GM21723 (cell line): ENCODE measurements at regions not wholly inside any gene's neighbourhood (a gene's known extent, or its start where the extent isn't known, plus 50 kb on each side); places are given as distances from the start of the nearest gene placed in this dataset.
"Not testable (repeated sequence)": the region's sequence is repeated elsewhere in the genome, so short reads cannot be mapped to it uniquely, and the experiment has no call there.

Experiments used
- ATAC-seq: cut with Tn5 transposase; IDR thresholded peaks from one replicate; pipeline ENCODE4 v1.9.1; 2021; ENCODE audit warnings: mild to moderate bottlenecking, moderate library complexity; ENCODE audit not compliant: unreplicated experiment

- no peak for ATAC-seq
Measured at GRCh38 chr6:167407239-167408064, 82.6 kb downstream of the TTLL2 start.

DNA sequence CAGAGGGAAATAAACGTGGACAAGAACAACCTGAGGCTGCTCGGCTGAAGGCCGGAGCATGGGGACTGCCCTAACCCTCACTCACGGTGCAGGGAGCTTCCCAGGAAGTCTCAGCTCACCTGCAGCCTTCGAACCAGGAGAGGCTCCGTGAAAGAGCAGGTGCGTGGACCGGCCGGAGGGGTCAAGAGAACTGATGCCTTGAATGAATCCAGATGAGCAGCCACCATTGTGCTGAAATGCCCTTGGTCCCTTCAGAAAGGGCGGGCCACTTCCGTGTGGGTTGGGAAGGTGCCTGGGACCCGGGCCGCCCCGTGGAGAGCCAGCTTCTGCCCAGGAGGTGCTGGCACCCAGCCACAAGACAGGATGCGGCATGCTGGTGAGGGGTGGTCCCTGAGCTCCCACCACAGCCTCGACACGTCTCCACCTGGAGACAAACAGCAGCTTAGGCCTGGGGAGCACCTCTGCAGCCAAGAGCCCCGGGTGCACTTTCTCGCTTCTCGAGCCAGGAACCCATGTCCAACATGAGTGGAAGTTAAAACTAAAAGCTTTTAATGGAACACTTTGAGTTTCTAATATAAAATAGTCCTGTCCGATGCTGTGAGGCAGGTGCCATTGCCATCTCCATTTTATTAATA is 83.5 kb downstream of the TTLL2 start:
- ATAC-seq, result no peak

- ATAC-seq, result no peak
Measured at GRCh38 chr6:167409079-167409478, 84.2 kb downstream of the TTLL2 start.

- ATAC-seq, result no peak
Measured at GRCh38 chr6:167409694-167410093, 84.8 kb downstream of the TTLL2 start.

DNA sequence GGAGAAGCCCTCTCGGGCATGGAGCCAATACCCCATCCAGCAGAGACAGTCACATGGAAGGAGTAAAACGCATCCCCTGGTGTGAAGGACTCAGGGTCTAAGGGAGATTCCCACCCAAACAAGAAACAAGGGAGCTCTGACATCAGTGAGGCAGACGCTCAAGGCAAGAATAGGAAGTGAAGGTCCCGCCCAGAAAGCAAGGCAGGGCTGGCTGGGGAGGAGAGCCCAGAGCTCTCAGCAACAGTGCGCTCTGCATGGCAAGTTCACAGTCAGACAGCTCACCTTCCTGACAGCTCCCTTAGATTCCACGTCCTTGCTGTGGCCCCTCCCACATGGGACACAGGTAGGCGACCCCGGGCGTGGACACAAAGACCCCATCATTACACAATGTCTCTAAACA is 85.6 kb downstream of the TTLL2 start:
- no peak for ATAC-seq

GRCh38 chr6:167412506-167412905 is 87.6 kb downstream of the TTLL2 start:
- no peak for ATAC-seq

DNA sequence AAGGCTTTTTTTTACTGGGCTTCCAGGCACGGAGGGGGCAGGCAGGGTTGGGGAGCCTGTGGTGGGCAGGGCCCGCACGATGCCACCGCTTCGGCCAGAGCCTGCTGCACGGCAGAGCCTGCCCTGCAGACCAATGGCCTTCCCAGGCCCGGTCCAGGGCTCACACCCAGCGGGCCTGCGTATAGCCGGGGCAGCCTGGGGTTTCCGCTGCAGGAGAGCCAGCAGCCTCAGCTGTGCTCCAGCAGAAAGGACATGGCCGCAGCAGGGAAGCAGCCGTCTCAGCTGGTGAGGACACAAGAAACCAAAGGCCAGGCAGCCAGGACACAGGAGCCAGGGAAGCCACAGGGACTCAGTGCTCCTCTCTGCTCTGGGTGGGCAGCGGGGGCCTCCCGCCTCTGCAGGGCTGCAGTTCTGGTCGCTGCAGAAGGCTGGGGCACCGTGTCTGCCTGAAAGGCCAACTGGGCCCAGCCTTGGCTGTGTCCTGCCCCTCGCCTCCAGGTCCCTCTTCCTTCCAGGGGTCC is 90.6 kb downstream of the TTLL2 start:
- no peak for ATAC-seq

DNA sequence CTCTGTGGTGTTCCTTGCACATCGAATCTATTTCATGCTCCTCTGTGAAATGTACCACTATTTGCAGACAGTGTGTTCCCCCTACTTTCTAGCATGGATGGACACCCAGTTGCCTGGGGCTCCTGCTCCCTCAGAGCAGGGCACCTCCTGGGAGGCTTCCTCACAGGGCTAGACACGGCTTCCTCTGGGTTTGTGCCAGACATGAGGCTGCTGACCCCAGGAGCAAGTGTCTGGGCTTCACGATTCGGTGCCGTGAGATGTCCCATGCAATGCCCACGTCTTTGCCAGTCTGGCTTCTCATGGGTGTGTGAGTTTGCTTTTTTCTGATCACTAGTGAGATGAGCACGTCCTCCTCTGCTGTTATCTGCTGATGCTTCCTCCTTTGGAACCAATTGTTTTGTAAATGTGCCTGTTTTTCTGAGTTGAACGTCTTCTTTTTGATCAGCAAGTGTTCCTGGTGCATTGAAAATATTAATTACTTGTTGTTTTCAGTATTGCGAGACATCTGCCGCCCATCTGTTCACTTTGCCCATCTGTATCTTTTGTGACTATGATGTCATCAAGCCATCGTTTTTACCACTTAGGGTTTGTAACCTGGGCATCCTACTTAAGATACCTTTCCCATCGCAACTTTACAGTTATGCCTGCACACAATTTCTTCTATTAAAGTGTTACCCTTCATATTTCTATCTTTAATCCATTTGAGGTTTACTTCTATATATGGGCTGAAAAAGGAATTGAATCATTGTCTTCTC is 92.0 kb downstream of the TTLL2 start:
- no peak for ATAC-seq

DNA sequence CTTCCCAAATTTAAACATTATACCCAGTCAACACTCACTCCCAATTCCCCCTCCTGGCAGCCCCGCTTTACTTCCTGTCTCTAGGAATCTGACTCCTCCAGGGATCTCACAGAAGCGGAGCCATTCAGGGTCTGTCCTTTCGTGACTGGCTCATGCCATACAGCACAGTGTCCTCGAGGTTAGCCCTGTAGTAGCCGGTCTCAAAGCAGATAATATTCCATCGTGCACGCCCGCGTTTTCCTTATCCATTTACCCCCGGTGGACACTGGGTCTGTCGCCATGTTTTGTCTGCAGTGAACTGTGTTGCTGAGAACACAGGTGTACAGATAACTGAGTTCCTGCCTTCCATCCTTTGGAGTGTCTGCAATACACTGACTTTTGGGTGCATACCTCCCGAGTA is 95.3 kb downstream of the TTLL2 start:
- ATAC-seq, result no peak

GRCh38 chr6:167420858-167421766 is 96.2 kb downstream of the TTLL2 start:
- no peak for ATAC-seq

- not testable (repeated sequence) for ATAC-seq
Measured at GRCh38 chr6:167421944-167422343, 97.1 kb downstream of the TTLL2 start.

DNA sequence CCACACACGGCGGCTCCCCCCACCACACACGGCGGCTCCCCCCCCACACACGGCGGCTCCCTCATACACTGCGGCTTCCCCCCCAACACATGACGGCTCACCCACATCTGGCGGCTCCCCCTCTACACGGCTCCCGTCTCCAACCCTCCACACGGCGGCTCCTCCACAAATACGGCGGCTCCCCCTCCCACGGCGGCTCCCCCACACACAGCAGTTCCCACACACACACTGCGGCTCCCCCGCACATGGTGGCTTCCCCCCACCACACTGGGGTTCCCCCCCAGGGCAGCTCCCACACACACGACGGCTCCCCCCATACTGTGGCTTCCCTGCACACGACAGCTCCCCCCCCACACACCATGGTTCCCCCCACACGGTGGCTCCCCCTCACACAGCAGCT is 98.0 kb downstream of the TTLL2 start:
- no peak for ATAC-seq

DNA sequence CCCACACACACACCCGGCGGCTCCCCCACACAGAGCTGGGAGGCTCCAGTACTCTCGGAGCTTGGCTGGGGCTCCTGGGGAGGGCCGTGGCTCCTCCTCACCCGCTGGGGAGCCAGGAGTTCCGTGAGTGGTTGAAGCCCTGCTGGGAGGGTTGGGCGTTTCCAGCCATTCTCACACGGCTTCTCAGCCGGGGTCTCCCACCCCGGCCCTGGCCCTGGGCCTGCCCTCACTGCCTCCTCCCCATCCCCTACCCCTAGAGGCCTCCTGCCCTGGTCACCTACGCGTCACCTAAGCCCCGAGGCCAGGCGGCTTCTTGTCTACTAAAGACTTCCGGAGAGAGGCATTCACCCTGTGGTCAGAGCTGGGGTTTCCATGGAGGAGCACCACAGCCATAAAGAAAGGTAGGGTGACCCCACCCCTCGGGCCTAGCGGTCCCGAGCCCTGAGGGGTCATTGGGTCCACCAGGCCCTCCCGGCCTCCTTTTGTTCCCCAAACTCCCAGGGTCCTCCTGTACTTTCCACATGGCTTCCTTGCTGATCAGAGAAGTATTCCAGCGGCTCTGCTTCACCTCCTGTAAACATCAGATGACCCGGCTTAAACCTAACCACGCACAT is 99.3 kb downstream of the TTLL2 start:
- no peak for ATAC-seq

DNA sequence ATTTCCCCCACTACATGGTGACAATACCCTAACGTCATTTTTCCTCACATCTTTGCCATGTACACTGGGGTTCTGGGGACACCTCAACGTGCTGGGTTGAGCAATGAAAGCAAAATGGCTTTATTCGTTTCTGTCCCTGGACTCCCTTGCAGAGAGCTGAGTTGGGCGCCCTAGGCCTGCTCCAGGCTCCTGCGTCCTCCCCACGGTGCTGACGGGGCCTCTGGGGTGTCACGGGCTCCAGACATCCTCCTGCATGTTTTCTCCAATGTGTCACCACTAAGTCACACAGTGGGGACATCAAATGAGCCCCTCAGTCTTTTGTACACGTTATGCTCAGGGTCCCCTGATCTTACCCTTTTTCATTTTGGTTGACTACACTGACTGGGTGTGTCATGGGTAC is 99.8 kb downstream of the TTLL2 start:
- ATAC-seq, result no peak

GRCh38 chr6:167426084-167426483 is 101.2 kb downstream of the TTLL2 start:
- ATAC-seq, result no peak

DNA sequence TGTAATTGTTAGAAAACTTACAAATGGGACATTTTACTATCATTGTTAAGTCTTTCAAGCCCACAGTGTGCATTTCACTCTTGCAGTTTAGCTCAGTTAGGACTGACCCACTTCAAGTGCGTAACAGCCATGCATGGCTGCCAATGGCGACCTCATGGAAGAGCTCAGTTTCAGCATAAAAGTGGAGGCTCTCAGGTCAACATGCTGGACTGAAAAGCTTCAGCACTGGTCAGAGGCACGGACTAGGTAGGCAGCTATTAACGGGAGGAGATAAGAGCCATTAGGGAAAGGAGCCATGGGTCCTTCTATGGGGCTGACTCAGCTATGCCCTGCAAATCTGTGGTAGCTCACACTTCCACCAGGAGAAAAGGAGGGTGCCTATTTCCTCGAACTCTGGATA is 101.8 kb downstream of the TTLL2 start:
- no peak for ATAC-seq

- ATAC-seq, result no peak
Measured at GRCh38 chr6:167428664-167429333, 103.9 kb downstream of the TTLL2 start.

- no peak for ATAC-seq
Measured at GRCh38 chr6:167429353-167429752, 104.5 kb downstream of the TTLL2 start.

DNA sequence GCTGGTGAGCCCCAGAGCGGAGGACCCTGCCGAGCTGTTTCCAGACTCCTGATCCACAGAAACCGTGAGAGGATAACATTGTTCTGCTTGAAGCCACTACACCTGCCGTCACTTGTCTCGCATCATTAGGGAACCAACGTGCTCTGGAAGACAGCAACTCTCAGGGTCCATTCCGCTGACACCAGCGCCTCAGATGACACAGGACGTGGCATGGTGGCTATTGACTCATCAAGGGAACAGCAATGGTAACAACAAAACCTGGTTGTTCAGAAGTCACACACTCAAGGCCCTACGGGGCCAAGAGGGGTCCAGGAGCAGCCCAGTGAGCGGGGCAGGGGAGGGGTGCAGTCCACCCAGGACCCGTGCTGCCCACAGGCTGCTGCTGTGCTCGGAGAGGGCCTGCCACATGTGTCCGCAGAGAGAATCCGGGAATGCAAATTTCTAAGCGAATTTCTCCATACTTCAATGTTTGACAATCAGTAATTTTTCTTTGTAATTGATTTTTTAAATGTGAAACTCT is 110.4 kb downstream of the TTLL2 start:
- no peak for ATAC-seq
